Frontal cortex (tissue), 3 donors: ENCODE measurements at regions not wholly inside any gene's neighbourhood (a gene's known extent, or its start where the extent isn't known, plus 50 kb on each side); places are given as distances from the start of the nearest gene placed in this dataset.

Source experiments
- DNase-seq, 2 donors: peaks; one replicate each; pipeline ENCODE4 v3.0.0; 2012; ENCODE audit warnings: low spot score in 2 of 2
- FAIRE-seq: peaks from 2 replicates; lab custom pipeline; 2012; peaks lifted over from hg19 to GRCh38; lab: Jason Lieb, UNC
- donor health status: control.
- donor health status: control.
- donor health status: control.

DNA sequence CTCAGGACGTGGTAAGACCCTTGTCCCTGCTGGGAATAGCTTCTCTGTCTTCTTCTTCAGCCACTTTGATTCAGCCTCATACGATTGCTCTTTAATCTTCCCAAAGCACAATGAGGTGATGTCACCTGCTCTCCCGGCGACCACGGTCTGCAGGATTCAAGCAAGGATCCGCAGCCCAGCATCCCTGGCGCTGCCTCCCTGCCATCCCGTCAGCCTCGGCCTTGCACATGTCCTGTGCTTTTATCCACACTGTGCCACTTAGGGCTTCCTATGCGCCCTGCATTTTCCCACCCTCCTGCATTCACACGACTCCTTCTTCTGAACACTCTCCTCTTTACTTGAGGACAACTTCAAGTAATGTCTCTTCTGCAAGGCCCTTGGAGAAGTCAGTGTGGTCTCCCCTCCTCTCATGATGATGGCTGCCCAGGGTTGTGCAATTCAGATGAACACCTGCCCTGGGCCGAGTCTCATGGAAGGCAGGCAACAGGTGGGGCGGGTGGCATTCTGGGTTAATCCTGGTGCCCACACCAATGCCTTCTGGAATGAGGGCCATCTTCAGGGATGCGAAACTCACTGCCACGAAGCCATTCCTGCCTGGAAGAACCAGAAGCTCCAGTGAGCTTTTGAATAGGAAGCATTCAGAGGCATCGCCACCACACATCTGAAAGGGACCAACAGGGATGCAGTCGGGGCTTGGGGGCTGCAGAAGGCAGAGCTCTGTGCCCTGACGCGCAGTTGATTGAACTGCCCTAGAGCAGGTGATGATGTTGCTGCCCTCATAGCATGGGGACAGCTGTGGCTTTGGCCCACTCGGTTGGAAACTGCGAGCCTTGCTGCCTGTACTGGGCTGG is 287.5 kb downstream of the GLRX3 start:
- DNase-seq (no peak), FAIRE-seq (no peak)

DNA sequence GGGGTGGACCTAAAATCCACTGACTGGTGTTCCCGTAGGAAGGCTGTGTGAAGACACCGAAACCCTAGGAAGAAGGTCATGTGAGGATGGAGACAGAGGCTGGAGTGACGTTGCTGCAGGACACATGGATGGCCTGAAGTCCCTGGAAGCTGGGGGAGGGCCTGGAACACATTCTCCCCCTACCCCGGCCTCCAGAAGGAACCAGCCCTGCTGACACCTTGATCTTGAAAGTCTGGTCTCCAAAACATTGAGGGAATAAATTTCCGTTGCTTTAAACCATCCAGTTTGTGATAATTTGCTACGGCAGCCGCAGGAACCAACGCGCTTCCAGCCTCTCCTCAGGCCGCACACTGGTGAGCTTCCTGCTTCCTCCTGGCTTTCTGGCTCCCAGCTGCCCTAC is 288.2 kb downstream of the GLRX3 start:
- FAIRE-seq (no peak), DNase-seq (no peak)

DNA sequence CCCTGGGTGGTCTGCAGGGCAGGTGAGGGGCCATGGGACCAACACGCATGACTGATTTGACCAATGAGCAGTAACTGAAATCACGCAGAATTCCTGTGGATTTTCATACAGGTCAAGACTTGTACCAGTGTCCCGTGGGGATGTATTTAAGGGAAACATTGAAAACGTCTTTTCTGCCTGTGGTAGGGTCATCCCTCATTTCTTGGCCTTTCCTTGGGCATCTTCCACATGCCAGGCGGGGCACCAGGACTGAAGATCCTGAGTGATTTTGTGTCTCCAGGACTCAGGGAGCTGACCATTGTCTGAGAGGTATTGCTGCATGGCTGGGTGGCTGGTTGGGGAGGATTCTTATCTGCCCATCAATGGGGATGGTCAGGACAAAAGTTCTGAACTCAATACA is 289.0 kb downstream of the GLRX3 start:
- DNase-seq (no peak), FAIRE-seq (no peak)

DNA sequence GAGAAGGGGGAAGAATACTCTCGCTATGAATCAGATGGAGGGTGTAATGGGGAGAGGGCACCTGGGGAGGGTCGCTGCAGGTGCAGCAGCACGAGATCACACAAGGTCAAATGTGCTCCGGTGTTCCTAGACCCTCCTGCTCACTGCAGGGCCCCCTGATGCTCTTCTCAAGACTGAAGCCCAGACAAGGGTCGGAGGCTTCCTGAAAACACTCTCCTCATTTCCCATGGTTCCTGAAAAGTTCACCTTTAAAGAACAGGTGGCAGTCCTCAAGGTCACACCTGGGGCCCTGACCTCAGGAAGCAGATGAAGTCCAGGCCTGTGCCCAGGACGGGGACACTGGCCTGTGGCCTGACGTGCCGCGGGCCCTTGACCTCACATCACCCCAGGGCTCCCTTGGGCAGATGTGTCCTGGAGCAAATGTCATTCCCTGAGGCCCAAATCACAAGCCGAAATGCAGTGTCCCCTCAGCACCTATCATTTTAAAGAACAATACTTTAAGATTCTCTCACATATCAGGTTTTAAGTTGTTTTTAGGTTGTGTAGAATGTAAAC is 289.8 kb downstream of the GLRX3 start:
- no peak for FAIRE-seq
- no peak for DNase-seq

DNA sequence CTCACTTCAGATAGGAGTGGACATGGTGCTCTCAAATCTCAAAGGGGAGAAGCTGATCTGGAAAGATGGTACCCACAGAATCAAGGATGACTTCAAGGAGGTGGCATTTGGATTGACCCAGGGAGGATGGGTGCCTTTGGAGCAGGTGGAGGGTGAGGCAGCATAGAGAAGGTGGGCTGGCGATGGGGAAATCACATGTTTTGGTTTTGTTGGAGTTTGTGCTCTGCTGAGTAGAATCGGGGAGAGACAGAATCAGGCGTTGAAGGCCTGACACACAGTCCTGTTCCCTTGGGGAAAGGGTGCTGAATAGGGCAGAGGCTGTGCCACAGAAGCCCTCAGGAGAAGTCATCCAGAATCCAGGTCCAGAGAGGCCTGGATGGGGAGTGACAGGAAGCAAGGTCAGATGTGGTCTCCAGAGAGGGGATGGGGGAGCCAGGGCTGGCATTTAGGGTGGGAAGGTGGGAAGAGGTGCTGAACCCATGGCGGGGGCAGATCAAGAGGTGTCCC is 291.1 kb downstream of the GLRX3 start:
- no peak for FAIRE-seq

DNA sequence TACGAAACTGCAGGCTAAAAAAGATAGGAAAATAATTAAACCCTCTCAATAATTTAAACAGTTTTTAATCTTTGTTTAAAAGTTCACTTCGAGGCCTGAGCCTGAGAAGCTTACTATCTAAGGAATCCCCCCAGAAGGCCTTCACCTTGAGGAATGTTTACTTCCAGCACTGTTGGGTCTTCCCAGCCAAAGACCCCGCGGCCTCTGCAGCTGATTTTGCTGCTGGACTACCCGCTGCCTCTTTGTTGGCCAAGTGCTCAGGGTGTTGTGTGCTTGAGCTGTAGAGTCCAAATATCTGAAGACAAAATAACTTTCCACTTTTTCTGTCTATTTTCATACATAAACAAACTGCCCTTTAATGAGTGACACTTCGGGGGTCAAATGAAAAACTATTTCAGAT is 292.7 kb downstream of the GLRX3 start:
- FAIRE-seq (no peak), DNase-seq (no peak)

More for the DNA sequence above, 291.1 kb downstream of the GLRX3 start:
- DNase-seq: no peak

DNA sequence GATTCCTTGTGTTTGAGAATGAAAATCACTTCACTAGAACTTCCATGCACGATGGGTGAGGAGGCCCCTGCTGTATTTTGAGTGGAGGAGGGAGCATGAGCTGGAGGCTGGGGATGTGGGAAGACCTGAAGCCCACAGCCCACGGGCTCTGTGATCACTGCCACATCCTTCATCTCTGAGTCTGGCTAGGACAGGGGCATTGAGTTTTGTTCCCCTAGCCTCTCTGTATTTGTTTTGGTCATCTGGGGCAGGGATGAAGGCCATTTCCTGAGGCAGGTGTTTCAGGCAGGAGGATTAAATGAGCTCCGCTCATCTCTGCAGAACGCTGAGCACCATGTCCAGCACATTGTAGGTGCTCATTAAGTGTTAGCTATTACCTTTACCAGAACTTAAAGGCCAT is 293.6 kb downstream of the GLRX3 start:
- DNase-seq (no peak), FAIRE-seq (no peak)

DNA sequence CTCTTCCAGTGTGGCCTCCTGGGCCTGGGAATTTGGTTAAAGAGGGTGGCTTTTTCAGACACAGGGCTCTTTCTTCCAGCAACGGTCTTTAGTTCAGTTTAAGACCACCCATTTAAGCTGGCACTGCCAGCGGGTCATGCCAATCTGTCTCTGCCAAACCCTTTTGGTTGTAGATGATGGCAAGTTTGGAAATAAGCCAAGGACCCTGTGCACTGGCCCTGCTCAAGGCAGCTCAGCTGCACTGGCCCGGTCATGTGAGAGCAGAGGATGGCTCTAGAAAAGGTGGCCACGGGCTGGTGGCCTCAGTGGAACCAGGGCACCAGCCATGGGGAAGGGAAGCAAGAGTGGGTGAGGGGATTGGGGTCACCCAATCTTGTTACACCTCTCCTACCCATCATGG is 294.1 kb downstream of the GLRX3 start:
- DNase-seq (no peak), FAIRE-seq (no peak)

DNA sequence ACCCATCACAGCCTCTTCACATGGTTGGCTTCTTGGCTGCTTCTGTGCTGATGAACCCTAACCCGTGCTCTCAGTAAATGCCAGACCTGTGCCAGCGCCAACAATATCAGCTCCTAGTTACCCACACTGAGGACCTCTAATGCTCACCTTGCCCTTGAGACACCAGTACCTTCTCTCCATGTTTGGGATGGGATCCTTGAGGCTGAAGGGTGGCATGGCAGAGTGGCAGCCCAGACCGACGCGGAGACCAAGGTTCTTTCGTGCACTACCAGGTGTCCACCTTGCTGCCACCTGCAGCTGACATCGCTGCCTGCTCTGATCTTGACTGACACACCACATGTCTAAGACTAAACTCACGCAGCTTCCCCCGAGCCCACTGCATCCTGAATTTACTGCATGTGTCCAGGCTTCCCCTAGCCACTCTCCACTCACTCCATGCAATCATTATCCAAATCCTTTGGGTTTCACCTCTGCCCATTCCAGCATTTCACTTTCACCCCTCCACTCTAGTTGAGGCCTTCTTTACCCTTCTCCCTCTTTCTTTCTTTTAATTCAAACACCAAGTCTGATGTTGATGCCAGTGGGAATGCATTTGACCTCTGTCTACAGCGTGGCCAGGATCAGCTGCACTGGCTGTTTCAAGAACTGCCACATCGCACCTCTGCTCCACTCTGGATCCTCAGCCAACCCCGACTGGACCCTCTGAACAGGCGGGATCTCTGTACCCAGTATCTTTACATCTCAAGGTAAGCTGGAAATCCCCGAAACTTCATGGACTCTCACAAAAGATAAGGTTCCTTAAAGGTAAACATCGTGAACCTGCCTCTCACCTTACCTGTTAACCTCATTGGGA is 294.9 kb downstream of the GLRX3 start:
- DNase-seq: no peak
- FAIRE-seq: no peak

DNA sequence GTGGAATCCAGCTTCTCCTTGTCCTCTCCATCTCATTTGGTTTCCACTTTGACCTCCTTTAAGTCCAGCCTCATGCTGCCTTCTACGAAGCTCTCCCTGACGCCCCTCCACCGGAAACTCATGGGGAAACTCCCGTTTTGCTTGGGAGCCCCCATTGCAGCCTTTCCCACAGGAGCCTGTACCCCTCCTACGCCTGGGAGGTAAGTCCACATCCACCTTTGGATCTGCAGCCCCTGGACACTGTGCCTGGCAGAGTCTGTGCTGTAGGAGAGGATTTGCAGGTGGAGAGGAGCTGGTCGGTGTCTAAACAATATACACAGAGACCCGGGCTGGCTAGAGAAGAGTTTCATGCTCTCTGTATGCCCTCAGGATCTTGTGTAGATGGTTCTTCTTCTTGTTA is 296.1 kb downstream of the GLRX3 start:
- no peak for DNase-seq
- no peak for FAIRE-seq

DNA sequence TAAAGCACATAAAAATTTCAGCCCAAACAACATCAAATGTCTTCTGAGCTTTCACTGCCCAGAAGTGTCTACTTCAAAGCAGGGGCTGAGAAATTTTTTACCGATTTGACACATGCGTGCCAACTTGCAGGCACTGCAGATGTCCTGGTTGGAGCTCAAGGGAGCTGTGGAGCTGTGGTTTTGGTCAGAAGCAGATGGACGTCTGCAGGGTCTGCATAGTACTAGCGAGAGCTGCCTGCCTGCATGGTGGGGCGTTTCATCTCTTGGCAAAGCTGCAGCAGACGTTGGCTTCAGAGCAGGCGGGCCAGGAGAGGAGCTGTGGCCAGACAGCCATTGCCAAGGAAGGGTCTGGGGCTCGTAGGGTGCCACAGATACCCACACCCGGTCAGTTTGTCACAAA is 296.7 kb downstream of the GLRX3 start:
- DNase-seq (no peak), FAIRE-seq (no peak)

DNA sequence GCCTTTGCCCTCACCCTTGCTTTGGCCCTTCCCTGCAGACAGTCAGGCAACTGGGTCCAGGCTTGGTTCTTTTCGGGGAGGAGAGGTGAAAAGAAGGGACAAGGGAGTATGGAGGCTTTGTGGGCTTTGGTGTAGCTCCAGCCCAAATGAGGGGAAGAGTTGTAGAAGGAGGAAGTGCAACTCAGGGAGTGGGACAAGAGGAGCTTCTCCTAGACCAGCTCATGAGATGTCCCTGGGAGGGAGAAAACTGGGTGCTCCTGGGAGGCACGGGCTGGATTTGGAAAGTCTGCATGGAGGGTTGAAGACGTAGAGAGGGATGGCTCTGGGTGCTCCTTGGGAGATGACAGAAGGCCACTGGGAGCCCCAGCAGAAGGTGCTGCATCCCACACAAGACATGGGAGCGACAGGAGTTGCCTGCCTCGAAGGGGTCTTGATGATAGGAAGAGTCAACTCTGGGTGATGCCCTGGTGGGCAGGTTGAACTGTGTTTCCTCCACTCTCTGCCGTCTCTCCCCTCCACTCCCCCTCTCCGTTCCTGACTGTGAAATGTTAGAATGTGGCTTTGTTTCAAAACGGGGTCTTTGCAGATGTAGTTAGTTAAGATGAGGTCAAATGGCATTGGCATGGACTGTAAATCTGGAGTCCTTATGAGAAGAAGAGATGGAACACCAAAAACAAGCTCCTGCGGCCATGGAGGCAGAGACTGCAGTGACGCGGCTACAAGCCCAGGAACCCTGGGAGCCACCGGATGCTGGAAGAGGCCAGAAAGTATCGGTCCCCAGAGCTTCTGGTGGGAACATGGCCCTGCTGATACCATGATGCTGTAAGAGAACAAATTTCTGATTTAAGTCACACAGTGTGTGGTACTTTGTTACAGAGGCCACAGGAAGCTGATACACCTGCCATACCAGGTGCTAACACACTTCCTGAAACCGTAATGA is 298.5 kb downstream of the GLRX3 start:
- no peak for FAIRE-seq
- DNase-seq: no peak

DNA sequence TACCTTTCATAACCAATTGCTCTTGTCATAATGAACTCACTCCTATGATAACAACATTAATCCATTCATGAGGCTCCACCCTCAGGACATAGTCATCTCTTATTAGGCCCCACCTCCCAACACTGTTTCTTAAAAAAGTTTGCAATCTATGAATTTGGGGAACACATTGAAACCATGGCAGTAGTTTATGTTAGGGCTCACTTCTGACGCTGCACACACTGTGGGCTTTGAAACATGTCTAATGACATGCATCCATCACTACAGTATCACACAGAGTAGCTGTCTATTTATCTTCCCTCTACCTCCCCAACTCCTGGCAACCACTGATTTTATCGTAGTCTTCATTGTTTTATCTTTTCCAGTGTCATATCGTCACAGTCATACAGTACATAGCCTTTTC is 299.8 kb downstream of the GLRX3 start:
- no peak for FAIRE-seq

DNA sequence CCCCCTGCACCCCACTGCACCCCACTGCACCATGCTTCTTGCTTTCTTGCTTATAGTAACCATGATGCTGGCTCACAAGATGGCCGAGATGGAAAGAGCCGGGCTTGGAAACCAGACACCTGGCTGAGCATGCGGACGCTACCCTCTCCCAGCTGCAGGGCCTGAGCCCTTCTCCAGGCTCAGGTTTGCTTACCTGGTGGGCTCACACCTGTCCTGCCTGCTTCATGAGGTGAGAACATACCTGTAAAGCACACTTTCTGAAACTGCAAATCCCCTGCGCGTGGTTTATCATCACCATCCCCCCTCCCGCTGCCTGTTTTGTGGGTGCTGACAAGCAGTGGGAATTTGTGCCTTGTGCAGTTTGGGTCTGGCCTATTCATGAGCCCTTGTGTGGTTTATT is 302.7 kb downstream of the GLRX3 start:
- FAIRE-seq: no peak
- DNase-seq: no peak

More for the DNA sequence above, 299.8 kb downstream of the GLRX3 start:
- DNase-seq: no peak

DNA sequence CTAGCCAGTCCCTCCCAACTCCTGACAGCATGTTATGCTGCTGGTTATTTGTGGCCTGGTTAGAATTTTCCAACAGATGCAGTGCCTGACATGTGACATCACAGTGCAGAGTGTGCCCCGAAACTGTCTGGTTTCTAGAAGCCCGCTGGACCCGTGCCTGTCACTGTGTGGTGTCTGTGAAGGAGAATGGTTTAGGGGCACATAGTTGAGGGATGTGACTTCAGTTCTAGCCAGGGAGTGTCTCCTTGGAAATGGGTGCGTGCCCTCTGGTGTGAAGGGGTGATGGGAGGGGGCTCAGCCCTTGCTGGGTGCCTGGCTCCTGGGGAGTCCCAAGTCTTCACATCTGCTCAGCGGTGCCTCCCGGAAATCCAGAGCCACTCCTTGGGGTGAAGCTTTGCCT is 303.6 kb downstream of the GLRX3 start:
- FAIRE-seq (no peak), DNase-seq (no peak)

DNA sequence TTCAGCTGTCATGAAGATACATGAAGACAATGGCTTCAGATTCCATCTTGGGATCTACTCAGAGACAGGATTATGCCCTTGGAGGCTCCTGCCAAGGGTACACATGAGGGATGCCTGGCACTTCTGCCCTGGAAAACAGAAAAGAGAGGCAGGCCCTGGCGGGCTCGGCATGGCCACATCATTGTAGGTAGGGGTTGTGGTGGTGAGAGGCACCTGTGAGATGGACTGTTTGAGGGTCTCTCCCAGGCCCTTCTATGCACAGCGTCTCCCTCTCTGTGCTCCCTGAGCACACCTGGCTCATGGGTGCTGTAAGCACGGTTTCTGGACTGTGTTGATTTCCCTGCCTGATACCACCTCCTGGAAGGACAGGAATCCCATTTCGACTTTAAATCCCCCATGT is 304.3 kb downstream of the GLRX3 start:
- DNase-seq: no peak
- FAIRE-seq: no peak

DNA sequence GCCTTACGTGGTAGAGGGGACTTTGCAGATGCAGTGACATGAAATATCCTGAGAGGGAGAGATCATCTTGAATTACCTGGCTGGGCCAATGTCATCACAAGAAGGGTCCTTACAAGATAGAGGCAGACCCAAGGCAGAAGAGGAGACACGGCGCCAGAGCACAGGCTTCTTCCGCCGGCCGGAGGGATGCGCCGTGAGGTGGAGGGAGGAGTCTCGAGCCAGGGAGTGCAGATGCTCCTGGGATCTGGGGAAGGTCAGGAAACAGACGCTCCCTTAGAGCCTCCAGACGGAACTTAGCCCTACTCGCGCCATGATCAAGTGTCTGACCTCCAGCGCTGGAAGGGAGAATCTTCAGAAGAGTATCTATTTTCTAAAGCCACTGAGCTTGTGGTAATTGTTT is 304.8 kb downstream of the GLRX3 start:
- no peak for FAIRE-seq
- DNase-seq: no peak

DNA sequence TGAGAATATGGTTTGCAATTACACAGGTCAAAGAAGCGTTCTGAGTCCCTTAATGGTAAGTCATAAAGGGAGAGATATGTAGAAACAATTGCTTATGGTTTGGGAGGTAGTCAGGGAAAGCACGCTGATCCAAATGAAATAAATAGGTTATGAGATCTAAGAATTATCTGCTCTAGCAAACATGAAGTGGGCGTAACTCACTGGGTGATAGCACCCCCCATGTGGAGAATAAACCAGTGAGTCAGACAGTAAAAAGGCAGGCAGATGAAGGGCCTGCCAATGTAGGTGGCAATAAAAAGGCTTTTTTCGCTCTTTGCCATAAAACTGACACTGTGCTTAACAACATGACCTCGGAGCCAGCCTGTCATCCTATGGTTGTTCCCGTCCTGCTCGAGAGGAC is 306.9 kb downstream of the GLRX3 start:
- FAIRE-seq: no peak
- DNase-seq: no peak

DNA sequence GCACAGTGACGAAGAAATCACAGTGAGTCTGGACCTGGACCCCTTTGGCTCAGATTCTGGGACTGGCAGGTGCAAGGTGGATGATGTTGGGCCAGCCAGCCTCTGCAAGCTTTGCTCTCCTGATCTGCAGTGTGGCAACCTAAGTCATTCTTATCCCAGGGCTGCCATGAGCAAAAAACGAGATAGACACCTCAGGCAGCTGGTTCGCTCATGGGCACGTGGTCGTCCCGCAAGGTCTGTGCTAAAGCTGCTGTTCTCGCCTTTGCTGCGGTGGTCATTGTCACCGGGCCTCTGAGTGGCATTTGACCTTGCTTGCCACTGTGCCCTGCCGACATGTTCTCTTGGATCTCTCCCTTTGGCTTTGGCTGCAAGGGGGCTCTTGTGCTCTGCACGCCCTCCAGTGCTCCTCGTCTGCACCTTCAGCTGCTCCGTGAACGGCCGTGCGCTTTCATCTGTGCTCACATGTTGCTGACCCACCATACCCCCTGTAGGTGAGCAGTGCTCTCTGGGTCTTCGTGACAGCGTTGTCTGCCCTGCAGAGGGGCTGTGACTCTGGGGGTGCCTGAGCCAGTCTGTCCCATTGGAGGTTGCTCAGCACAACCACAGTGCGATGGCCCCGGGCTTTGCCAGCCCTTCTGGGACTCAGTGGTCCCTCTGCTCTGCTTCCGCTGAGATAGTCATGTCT is 317.0 kb downstream of the GLRX3 start:
- FAIRE-seq: no peak
- DNase-seq: no peak
